Liver (tissue), 8 donors: ENCODE measurements at regions not wholly inside any gene's neighbourhood (a gene's known extent, or its start where the extent isn't known, plus 50 kb on each side); places are given as distances from the start of the nearest gene placed in this dataset.

Experiments
- DNase-seq: peaks from one replicate; pipeline ENCODE4 v3.0.0-alpha.2; 2017; ENCODE audit warnings: low spot score
- H3K27ac ChIP-seq, 2 donors: one replicate each; pipeline ENCODE4 v1.7.0; 2013; ENCODE audit warnings: inconsistent platforms in 2 of 2, low read length in 2 of 2, control low read depth in 1 of 2, low read depth in 1 of 2, mild to moderate bottlenecking in 1 of 2
- H3K27me3 ChIP-seq, 4 donors: one replicate each; pipeline versions ENCODE4 v1.6.1 to v1.7.0; 2013; ENCODE audit warnings: low read length in 3 of 4, inconsistent platforms in 1 of 4, mild to moderate bottlenecking in 1 of 4, moderate library complexity in 1 of 4; ENCODE audit not compliant: control insufficient read depth in 4 of 4, insufficient read depth in 4 of 4
- H3K36me3 ChIP-seq, 4 donors: one replicate each; pipeline versions ENCODE4 v1.6.1 to v1.7.0; 2013; ENCODE audit warnings: low read length in 3 of 4, mild to moderate bottlenecking in 3 of 4, low read depth in 1 of 4, moderate library complexity in 1 of 4; ENCODE audit not compliant: control insufficient read depth in 4 of 4, insufficient read depth in 3 of 4
- H3K4me1 ChIP-seq, 4 donors: one replicate each; pipeline versions ENCODE4 v1.6.1 to v1.7.0; 2013; ENCODE audit warnings: low read length in 3 of 4, mild to moderate bottlenecking in 3 of 4, moderate library complexity in 1 of 4; ENCODE audit not compliant: control insufficient read depth in 4 of 4, insufficient read depth in 4 of 4
- H3K4me3 ChIP-seq, 3 donors: one replicate each; pipeline versions ENCODE4 v1.6.1 to v1.7.0; 2013; ENCODE audit warnings: low read length in 3 of 3, control low read depth in 1 of 3, low read depth in 1 of 3, mild to moderate bottlenecking in 1 of 3
- H3K9ac ChIP-seq, 2 donors: one replicate each; pipeline ENCODE4 v1.7.0; 2013; ENCODE audit warnings: low read length in 2 of 2, mild to moderate bottlenecking in 2 of 2, moderate library complexity in 2 of 2, control low read depth in 1 of 2, low read depth in 1 of 2
- H3K9me3 ChIP-seq, 4 donors: one replicate each; pipeline versions ENCODE4 v1.6.1 to v1.7.0; 2013; ENCODE audit warnings: low read length in 3 of 4; ENCODE audit not compliant: control insufficient read depth in 4 of 4
- ATF3 ChIP-seq: IDR thresholded peaks from 2 replicates; pipeline ENCODE4 v1.6.1; 2016; ENCODE audit warnings: antibody characterized with exemption
- CTCF ChIP-seq: fragments of 150-350 bp; IDR thresholded peaks from 2 replicates; pipeline ENCODE4 v1.5.1; 2017; ENCODE audit warnings: improper control_type of control experiment, low read depth, low read length; ENCODE audit not compliant: missing input control
- EGR1 ChIP-seq, 2 donors: IDR thresholded peaks; 2 replicates each; pipeline ENCODE4 v1.6.1; 2016 to 2018; ENCODE audit warnings: antibody characterized with exemption in 2 of 2, low read depth in 2 of 2
- FOXA1 ChIP-seq: IDR thresholded peaks from 2 replicates; pipeline ENCODE4 v1.6.1; 2016; ENCODE audit warnings: antibody characterized with exemption
- FOXA2 ChIP-seq: IDR thresholded peaks from 2 replicates; pipeline ENCODE4 v1.6.1; 2016; ENCODE audit warnings: antibody characterized with exemption
- GABPA ChIP-seq, 2 donors: IDR thresholded peaks in 1 of 2; conservative IDR thresholded peaks in 1 of 2; 2 replicates each; pipeline ENCODE4 v1.6.1; 2016; ENCODE audit warnings: antibody characterized with exemption in 2 of 2, mild to moderate bottlenecking in 1 of 2, moderate library complexity in 1 of 2
- HNF4A ChIP-seq, 2 donors: conservative IDR thresholded peaks; 2 replicates each; pipeline ENCODE4 v1.6.1; 2016; ENCODE audit warnings: antibody characterized with exemption in 2 of 2, mild to moderate bottlenecking in 2 of 2
- HNF4G ChIP-seq: IDR thresholded peaks from 2 replicates; pipeline ENCODE4 v1.6.1; 2016; ENCODE audit warnings: antibody characterized with exemption
- JUND ChIP-seq, 2 donors: IDR thresholded peaks; 2 replicates each; pipeline ENCODE4 v1.6.1; 2016; ENCODE audit warnings: antibody characterized with exemption in 2 of 2
- MAX ChIP-seq: IDR thresholded peaks from 2 replicates; pipeline ENCODE4 v1.6.1; 2016; ENCODE audit warnings: antibody characterized with exemption
- NR2F2 ChIP-seq: IDR thresholded peaks from 2 replicates; pipeline ENCODE4 v1.6.1; 2016; ENCODE audit warnings: antibody characterized with exemption
- RAD21 ChIP-seq, 2 donors: IDR thresholded peaks; 2 replicates each; pipeline ENCODE4 v1.6.1; 2016; ENCODE audit warnings: antibody characterized with exemption in 2 of 2, mild to moderate bottlenecking in 2 of 2
- REST ChIP-seq: IDR thresholded peaks from 2 replicates; pipeline ENCODE4 v1.6.1; 2016; ENCODE audit warnings: antibody characterized with exemption, mild to moderate bottlenecking
- RXRA ChIP-seq, 2 donors: IDR thresholded peaks; 2 replicates each; pipeline ENCODE4 v1.6.1; 2017 to 2018; ENCODE audit warnings: antibody characterized with exemption in 2 of 2, mild to moderate bottlenecking in 1 of 2
- SP1 ChIP-seq: IDR thresholded peaks from 2 replicates; pipeline ENCODE4 v1.6.1; 2018; ENCODE audit warnings: antibody characterized with exemption, mild to moderate bottlenecking
- TAF1 ChIP-seq: conservative IDR thresholded peaks from 2 replicates; pipeline ENCODE4 v1.6.1; 2016; ENCODE audit warnings: antibody characterized with exemption, mild to moderate bottlenecking
- YY1 ChIP-seq: IDR thresholded peaks from 2 replicates; pipeline ENCODE4 v1.6.1; 2016; ENCODE audit warnings: antibody characterized with exemption, mild to moderate bottlenecking
- ZBTB33 ChIP-seq: IDR thresholded peaks from 2 replicates; pipeline ENCODE4 v1.6.1; 2016; ENCODE audit warnings: antibody characterized with exemption
- WGBS: extraction: QIAGEN DNeasy Blood & Tissue Kit; methylation state at CpG from one replicate; pipeline ENCODE4 v1.1.7; 2013; 5-methylcytosine and 5-hydroxymethylcytosine counted together
- donor health status: healthy.
- donor health status: healthy.
- donor health status: healthy.
- donor health status: healthy.
- donor health status: healthy.

- Histone ChIP-seq H3K27me3 (no peaks in the 10 kb centered on the region), H3K4me3 (no peak overlapping the region), H3K9me3 (no peaks in the 10 kb centered on the region), H3K4me1 (no peaks in the 10 kb centered on the region), H3K27ac (no peak overlapping the region), H3K9ac (no peak overlapping the region), H3K36me3 (no peaks in the 10 kb centered on the region)
- 94% methylated on average over 2 of the region's 2 CpGs for WGBS
- no peak for DNase-seq
- TF ChIP-seq SP1: no peak
- no peak for TF ChIP-seq RAD21 (IDR thresholded peaks at IDR 0.05)
- no peak for TF ChIP-seq EGR1 (IDR thresholded peaks at IDR 0.05; ENCODE audit: low read depth in 2 of 2)
- TF ChIP-seq MAX: no peak
- TF ChIP-seq YY1: no peak
- TF ChIP-seq CTCF: no peak
- TF ChIP-seq REST: no peak
- TF ChIP-seq ATF3: no peak
- TF ChIP-seq NR2F2: no peak
- no peak for TF ChIP-seq HNF4G
- no peak for TF ChIP-seq ZBTB33
- TF ChIP-seq HNF4A (conservative IDR thresholded peaks at IDR 0.05): no peak
- TF ChIP-seq GABPA (IDR thresholded peaks at IDR 0.05 in 1 of 2, conservative IDR thresholded peaks at IDR 0.05 in 1 of 2): no peak
- no peak for TF ChIP-seq JUND (IDR thresholded peaks at IDR 0.05)
- no peak for TF ChIP-seq RXRA (IDR thresholded peaks at IDR 0.05)
- no peak for TF ChIP-seq FOXA2
- no peak for TF ChIP-seq TAF1
Measured at GRCh38 chr20:16147916-16148315, 425.3 kb downstream of the KIF16B start.

GRCh38 chr20:16147216-16147615 is 426.0 kb downstream of the KIF16B start:
- H3K27ac ChIP-seq: no peak overlapping the region
- H3K36me3 ChIP-seq: no peaks in the 10 kb centered on the region
- no peak for DNase-seq
- no peak overlapping the region for H3K4me3 ChIP-seq
- H3K27me3 ChIP-seq: no peaks in the 10 kb centered on the region
- no peak for TF ChIP-seq RXRA (IDR thresholded peaks at IDR 0.05)
- TF ChIP-seq EGR1 (IDR thresholded peaks at IDR 0.05; ENCODE audit: low read depth in 2 of 2): no peak
- TF ChIP-seq TAF1: no peak
- TF ChIP-seq SP1: no peak
- TF ChIP-seq ATF3: no peak
- no peak for TF ChIP-seq HNF4G
- TF ChIP-seq FOXA1: no peak
- TF ChIP-seq HNF4A (conservative IDR thresholded peaks at IDR 0.05): no peak
- no peak for TF ChIP-seq ZBTB33
- no peak for TF ChIP-seq MAX
- no peak for TF ChIP-seq JUND (IDR thresholded peaks at IDR 0.05)
- H3K9me3 ChIP-seq: no peaks in the 10 kb centered on the region
- WGBS: 59% methylated on average over 1 of the region's 1 CpG
- H3K9ac ChIP-seq: no peak overlapping the region
- H3K4me1 ChIP-seq: no peaks in the 10 kb centered on the region
